Neural progenitor cell (in vitro differentiated cells): ENCODE measurements at regions not wholly inside any gene's neighbourhood (a gene's known extent, or its start where the extent isn't known, plus 50 kb on each side); places are given as distances from the start of the nearest gene placed in this dataset.
A peak's percentile ranks its signal among the peaks of the same experiment; 100 is the strongest.

Experiments used
- CTCF ChIP-seq: fragments of 200-600 bp; sonication (generic); IDR thresholded peaks from 2 replicates; pipeline ENCODE4 v1.5.1; 2017; ENCODE audit warnings: antibody characterized with exemption, mild to moderate bottlenecking
- EZH2phosphoT487 ChIP-seq: fragments of 200-600 bp; sonication (generic); IDR thresholded peaks from 2 replicates; pipeline ENCODE4 v1.6.1; 2017; ENCODE audit warnings: antibody characterized with exemption

- TF ChIP-seq CTCF (peak; percentile 60), EZH2phosphoT487 (no peak)
Measured at GRCh38 chr5:167030500-167031120, 1260.8 kb upstream of the WWC1 start.
